CD14-positive monocyte (primary cell): ENCODE measurements at regions not wholly inside any gene's neighbourhood (a gene's known extent, or its start where the extent isn't known, plus 50 kb on each side); places are given as distances from the start of the nearest gene placed in this dataset.

Source experiments
- DNase-seq, 3 donors: peaks; one replicate each; pipeline ENCODE4 v3.0.0-alpha.2; 2011 to 2022
- H2AFZ ChIP-seq: 2 replicates; pipeline ENCODE4 v1.6.0; 2012; ENCODE audit warnings: mild to moderate bottlenecking, low read depth, low read length, inconsistent platforms; ENCODE audit not compliant: insufficient read depth, poor library complexity, severe bottlenecking
- H3K27ac ChIP-seq, 2 donors: 1 replicate in 1 of 2; 2 replicates in 1 of 2; pipeline ENCODE4 v1.5.1; 2012 to 2013; ENCODE audit warnings: low read length in 2 of 2, control low read depth in 1 of 2, inconsistent platforms in 1 of 2, low read depth in 1 of 2, mild to moderate bottlenecking in 1 of 2
- H3K27me3 ChIP-seq, 2 donors: one replicate each; pipeline versions ENCODE4 v1.6.0 to v1.6.1; 2011 to 2013; ENCODE audit warnings: low read length in 2 of 2; ENCODE audit not compliant: control insufficient read depth in 2 of 2, insufficient read depth in 2 of 2
- H3K36me3 ChIP-seq, 2 donors: replicated peaks in 1 of 2; 1 replicate in 1 of 2; 2 replicates in 1 of 2; pipeline versions ENCODE4 v1.5.1 to v1.6.1; 2012 to 2013; ENCODE audit warnings: low read length in 2 of 2, control low read depth in 1 of 2, inconsistent platforms in 1 of 2, mild to moderate bottlenecking in 1 of 2; ENCODE audit not compliant: insufficient read depth in 2 of 2, control insufficient read depth in 1 of 2
- H3K4me1 ChIP-seq, 2 donors: 1 replicate in 1 of 2; 2 replicates in 1 of 2; pipeline versions ENCODE4 v1.5.1 to v1.6.1; 2012 to 2013; ENCODE audit warnings: low read length in 2 of 2, control low read depth in 1 of 2, inconsistent platforms in 1 of 2, mild to moderate bottlenecking in 1 of 2, moderate library complexity in 1 of 2; ENCODE audit not compliant: insufficient read depth in 2 of 2, control insufficient read depth in 1 of 2
- H3K4me2 ChIP-seq: replicated peaks from 2 replicates; pipeline ENCODE3; 2012; ENCODE audit warnings: low read length, moderate library complexity, mild to moderate bottlenecking; ENCODE audit not compliant: poor library complexity, severe bottlenecking; ENCODE audit errors: extremely low read depth
- H3K4me3 ChIP-seq, 3 experiments: fragments of 200-600 bp in 1 of 3; sonication (generic) in 1 of 3; replicated peaks in 1 of 3; 1 replicate in 2 of 3; 2 replicates in 1 of 3; pipeline ENCODE4 v1.5.1; 2011 to 2013; ENCODE audit warnings: low read length in 3 of 3, mild to moderate bottlenecking in 3 of 3, control low read depth in 2 of 3, low read depth in 2 of 3, inconsistent platforms in 1 of 3, moderate library complexity in 1 of 3
- H3K79me2 ChIP-seq: 2 replicates; pipeline ENCODE4 v1.6.0; 2012; ENCODE audit warnings: mild to moderate bottlenecking, control low read depth, inconsistent platforms, low read length, moderate library complexity; ENCODE audit not compliant: insufficient read depth
- H3K9ac ChIP-seq: 2 replicates; pipeline ENCODE4 v1.6.0; 2017; ENCODE audit warnings: low read length, mild to moderate bottlenecking; ENCODE audit not compliant: insufficient read depth, poor library complexity, severe bottlenecking
- H3K9me3 ChIP-seq, 2 donors: replicated peaks in 1 of 2; 1 replicate in 1 of 2; 2 replicates in 1 of 2; pipeline versions ENCODE4 v1.5.1 to v1.6.1; 2012 to 2013; ENCODE audit warnings: low read length in 2 of 2, control low read depth in 1 of 2; ENCODE audit not compliant: control insufficient read depth in 1 of 2, insufficient read depth in 1 of 2
- H4K20me1 ChIP-seq: 2 replicates; pipeline ENCODE4 v1.6.0; 2012; ENCODE audit warnings: mild to moderate bottlenecking, low read length, control low read depth, moderate library complexity; ENCODE audit not compliant: insufficient read depth
- H3K27ac Mint-ChIP-seq, 7 donors: one replicate each; pipeline ENCODE4 v1.8.0; 2020; ENCODE audit warnings: mild to moderate bottlenecking in 7 of 7, mixed read lengths in 7 of 7, moderate library complexity in 6 of 7, inconsistent platforms in 2 of 7
- H3K27me3 Mint-ChIP-seq, 3 donors: one replicate each; pipeline ENCODE4 v1.8.0; 2021 to 2022; ENCODE audit warnings: low read depth in 3 of 3, mild to moderate bottlenecking in 3 of 3, mixed read lengths in 3 of 3, moderate library complexity in 3 of 3, inconsistent platforms in 1 of 3
- H3K36me3 Mint-ChIP-seq, 2 donors: one replicate each; pipeline ENCODE4 v1.8.0; 2020; ENCODE audit warnings: mixed read lengths in 2 of 2, inconsistent platforms in 1 of 2, mild to moderate bottlenecking in 1 of 2
- H3K4me1 Mint-ChIP-seq: one replicate; pipeline ENCODE4 v1.8.0; 2020; ENCODE audit warnings: mild to moderate bottlenecking, mixed read lengths
- H3K4me3 Mint-ChIP-seq, 2 donors: one replicate each; pipeline ENCODE4 v1.8.0; 2020; ENCODE audit warnings: mild to moderate bottlenecking in 2 of 2, mixed read lengths in 2 of 2, moderate library complexity in 1 of 2
- H3K9me3 Mint-ChIP-seq, 7 donors: one replicate each; pipeline ENCODE4 v1.8.0; 2020 to 2022; ENCODE audit warnings: mixed read lengths in 7 of 7, mild to moderate bottlenecking in 6 of 7, moderate library complexity in 6 of 7, inconsistent platforms in 2 of 7
- WGBS: methylation state at CpG from one replicate; pipeline ENCODE4 v1.1.5; 2013; ENCODE audit warnings: missing lambda C conversion rate; ENCODE audit not compliant: insufficient coverage; 5-methylcytosine and 5-hydroxymethylcytosine counted together
- intact Hi-C, 2 donors: fragments of 100-400 bp; cut with micrococcal nuclease; formaldehyde crosslinking; loops; one replicate each; pipeline versions ENCODE4 v1.15.0 to v1.15.1; 2023
- TF ChIP-seq, protein P1 (sequence below): fragments of 200-600 bp; IDR thresholded peaks from one replicate; pipeline ENCODE4 v1.8.0; 2022; ENCODE audit warnings: antibody characterized with exemption, mild to moderate bottlenecking

DNA sequence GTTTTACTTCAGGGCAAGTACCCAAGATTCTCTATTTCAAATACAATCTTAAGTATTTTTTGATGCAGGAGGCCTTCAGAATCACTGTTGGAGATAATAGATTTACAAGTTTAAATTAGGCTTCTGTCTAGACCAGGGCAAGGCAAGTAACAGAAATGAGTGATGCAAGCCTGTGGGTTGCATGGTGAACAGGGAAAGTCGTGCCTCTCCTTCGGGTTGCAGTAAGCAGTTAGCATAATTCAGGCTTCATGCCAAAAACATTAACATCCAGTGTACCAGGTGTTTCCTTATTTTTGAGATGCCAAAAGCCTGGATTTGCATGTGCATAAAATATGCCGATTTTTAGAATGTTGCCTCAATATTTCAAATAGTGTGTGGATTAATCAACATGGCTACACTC lies 369.0 kb downstream of the CAAP1 start:
- Histone ChIP-seq H3K4me2 (no peak overlapping the region), H2AFZ (no peak overlapping the region), H3K4me1 (no peaks in the 10 kb centered on the region), H3K79me2 (no peaks in the 10 kb centered on the region), H4K20me1 (no peaks in the 10 kb centered on the region), H3K9ac (no peak overlapping the region), H3K27me3 (no peaks in the 10 kb centered on the region), H3K36me3 (no peaks in the 10 kb centered on the region), H3K27ac (no peak overlapping the region), H3K4me3 (no peak overlapping the region), H3K9me3 (no peaks in the 10 kb centered on the region)
- Mint-ChIP-seq H3K4me3 (no peak overlapping the region), H3K27ac (no peak overlapping the region), H3K4me1 (no peaks in the 10 kb centered on the region), H3K9me3 (peaks cover 0 to 3% (median 0%) of the 10 kb centered on the region in 7 donors), H3K27me3 (no peaks in the 10 kb centered on the region), H3K36me3 (no peaks in the 10 kb centered on the region)
- no peak for DNase-seq
- 42% methylated on average over 2 of the region's 3 CpGs for WGBS
- intact Hi-C loops: no loop called here
- TF ChIP-seq, protein P1, sequence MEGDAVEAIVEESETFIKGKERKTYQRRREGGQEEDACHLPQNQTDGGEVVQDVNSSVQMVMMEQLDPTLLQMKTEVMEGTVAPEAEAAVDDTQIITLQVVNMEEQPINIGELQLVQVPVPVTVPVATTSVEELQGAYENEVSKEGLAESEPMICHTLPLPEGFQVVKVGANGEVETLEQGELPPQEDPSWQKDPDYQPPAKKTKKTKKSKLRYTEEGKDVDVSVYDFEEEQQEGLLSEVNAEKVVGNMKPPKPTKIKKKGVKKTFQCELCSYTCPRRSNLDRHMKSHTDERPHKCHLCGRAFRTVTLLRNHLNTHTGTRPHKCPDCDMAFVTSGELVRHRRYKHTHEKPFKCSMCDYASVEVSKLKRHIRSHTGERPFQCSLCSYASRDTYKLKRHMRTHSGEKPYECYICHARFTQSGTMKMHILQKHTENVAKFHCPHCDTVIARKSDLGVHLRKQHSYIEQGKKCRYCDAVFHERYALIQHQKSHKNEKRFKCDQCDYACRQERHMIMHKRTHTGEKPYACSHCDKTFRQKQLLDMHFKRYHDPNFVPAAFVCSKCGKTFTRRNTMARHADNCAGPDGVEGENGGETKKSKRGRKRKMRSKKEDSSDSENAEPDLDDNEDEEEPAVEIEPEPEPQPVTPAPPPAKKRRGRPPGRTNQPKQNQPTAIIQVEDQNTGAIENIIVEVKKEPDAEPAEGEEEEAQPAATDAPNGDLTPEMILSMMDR: no peak

DNA sequence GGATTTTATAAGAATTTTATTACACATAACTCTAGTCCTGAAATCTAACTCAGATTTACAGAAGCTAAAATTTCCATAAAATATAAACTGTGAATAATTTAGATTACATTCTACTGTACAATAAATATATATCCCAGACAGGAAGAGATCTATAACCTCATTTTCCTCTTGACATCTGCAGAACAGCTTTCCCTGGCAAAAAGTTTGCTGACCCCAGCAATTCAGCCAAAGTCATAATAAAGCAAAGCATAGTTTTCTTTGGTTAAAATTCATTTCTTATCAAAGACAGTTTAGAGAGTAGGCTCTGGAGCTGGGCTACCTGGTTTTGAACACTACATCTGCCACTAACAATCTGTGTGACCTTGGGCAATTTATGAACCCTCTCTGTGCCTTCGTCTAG lies 372.5 kb downstream of the CAAP1 start:
- peaks cover 0 to 3% (median 0%) of the 10 kb centered on the region in 7 donors for H3K9me3 Mint-ChIP-seq

More for the DNA sequence above, 372.5 kb downstream of the CAAP1 start:
- no peak overlapping the region for H2AFZ ChIP-seq
- no peaks in the 10 kb centered on the region for H3K27me3 ChIP-seq
- Mint-ChIP-seq H3K27me3 (no peaks in the 10 kb centered on the region), H3K27ac (no peak overlapping the region), H3K4me1 (no peaks in the 10 kb centered on the region), H3K36me3 (no peaks in the 10 kb centered on the region), H3K4me3 (no peak overlapping the region)
- no CpG with 5 or more reads among the region's 1 CpG for WGBS
- no peaks in the 10 kb centered on the region for H3K4me1 ChIP-seq
- TF ChIP-seq, protein P1: no peak
- no peak overlapping the region for H3K9ac ChIP-seq
- H3K4me3 ChIP-seq: no peak overlapping the region
- H4K20me1 ChIP-seq: no peaks in the 10 kb centered on the region
- H3K36me3 ChIP-seq: no peaks in the 10 kb centered on the region
- H3K4me2 ChIP-seq: no peak overlapping the region
- no peak for DNase-seq
- intact Hi-C loops: no loop called here
- no peak overlapping the region for H3K27ac ChIP-seq
- no peaks in the 10 kb centered on the region for H3K79me2 ChIP-seq
- no peaks in the 10 kb centered on the region for H3K9me3 ChIP-seq
